ENCODE measurements at regions not wholly inside any gene's neighbourhood (a gene's known extent, or its start where the extent isn't known, plus 50 kb on each side); places are given as distances from the start of the nearest gene placed in this dataset.

GRCh38 chr11:116513894-116514293 lies 258.9 kb downstream of the BUD13 start:
- ATAC-seq (ENCODE audit: low FRiP score in 2 of 2) = no peak
- TF ChIP-seq POLR2AphosphoS5 (IDR thresholded peaks at IDR 0.05) (no peak), CTCF (IDR thresholded peaks at IDR 0.05) (peak in 2 of 6 experiments; percentile 13)

GRCh38 chr11:116513278-116513823 lies 259.4 kb downstream of the BUD13 start:
- DNase-seq (no peak), ATAC-seq (ENCODE audit: low FRiP score in 2 of 2) (no peak)
- H3K27ac ChIP-seq = no peak overlapping the region
- H3K9me3 ChIP-seq = no peaks in the 10 kb centered on the region
- H3K27me3 ChIP-seq = no peaks in the 10 kb centered on the region
- 53 to 71% methylated on average over 8 of the region's 8 CpGs for WGBS, 2 donors
- no peaks in the 10 kb centered on the region for H3K4me1 ChIP-seq
- no peak for TF ChIP-seq EP300 (IDR thresholded peaks at IDR 0.05)
- no peak for TF ChIP-seq POLR2A (IDR thresholded peaks at IDR 0.05)
- TF ChIP-seq POLR2AphosphoS5 (IDR thresholded peaks at IDR 0.05) = no peak
- no peak overlapping the region for H3K4me3 ChIP-seq
- no peaks in the 10 kb centered on the region for H3K36me3 ChIP-seq

More at GRCh38 chr11:116513894-116514293, 258.9 kb downstream of the BUD13 start:
- no peaks in the 10 kb centered on the region for H3K4me1 ChIP-seq
- WGBS, 2 donors = 39 to 55% methylated on average over 8 of the region's 8 CpGs
- no peak overlapping the region for H3K4me3 ChIP-seq
- no peak for DNase-seq
- no peak overlapping the region for H3K27ac ChIP-seq
- H3K9me3 ChIP-seq = no peaks in the 10 kb centered on the region
- H3K36me3 ChIP-seq = no peaks in the 10 kb centered on the region
- no peaks in the 10 kb centered on the region for H3K27me3 ChIP-seq

- 83 to 91% methylated on average over 2 of the region's 2 CpGs for WGBS, 2 donors
- Histone ChIP-seq H3K9me3 (no peaks in the 10 kb centered on the region), H3K27me3 (no peaks in the 10 kb centered on the region), H3K4me1 (no peaks in the 10 kb centered on the region), H3K36me3 (no peaks in the 10 kb centered on the region), H3K4me3 (no peak overlapping the region), H3K27ac (no peak overlapping the region)
- TF ChIP-seq EP300 (IDR thresholded peaks at IDR 0.05) (no peak), POLR2A (IDR thresholded peaks at IDR 0.05) (no peak), CTCF (IDR thresholded peaks at IDR 0.05) (no peak), POLR2AphosphoS5 (IDR thresholded peaks at IDR 0.05) (no peak)
- ATAC-seq (ENCODE audit: low FRiP score in 2 of 2) = no peak
- no peak for DNase-seq
Measured at GRCh38 chr11:116512841-116513240, 259.9 kb downstream of the BUD13 start.

GRCh38 chr11:116511684-116512083 lies 261.1 kb downstream of the BUD13 start:
- DNase-seq = no peak

More at GRCh38 chr11:116511684-116512083, 261.1 kb downstream of the BUD13 start:
- ATAC-seq (ENCODE audit: low FRiP score in 2 of 2) = no peak
- no peaks in the 10 kb centered on the region for H3K9me3 ChIP-seq
- TF ChIP-seq EP300 (IDR thresholded peaks at IDR 0.05) (no peak), POLR2AphosphoS5 (IDR thresholded peaks at IDR 0.05) (no peak), CTCF (IDR thresholded peaks at IDR 0.05) (no peak), POLR2A (IDR thresholded peaks at IDR 0.05) (no peak)
- H3K36me3 ChIP-seq = no peaks in the 10 kb centered on the region
- H3K27ac ChIP-seq = no peak overlapping the region
- WGBS, 2 donors = 75 to 77% methylated on average over 6 to 7 of the region's 7 CpGs
- H3K4me1 ChIP-seq = no peaks in the 10 kb centered on the region
- no peaks in the 10 kb centered on the region for H3K27me3 ChIP-seq
- H3K4me3 ChIP-seq = no peak overlapping the region
